Endodermal cell (in vitro differentiated cells): ENCODE measurements at regions not wholly inside any gene's neighbourhood (a gene's known extent, or its start where the extent isn't known, plus 50 kb on each side); places are given as distances from the start of the nearest gene placed in this dataset.

ENCODE experiments used
- DNase-seq: peaks from one replicate; pipeline ENCODE4 v3.0.0-alpha.2; 2017
- H3K27ac ChIP-seq: 2 replicates; pipeline ENCODE4 v1.5.1; 2013; ENCODE audit warnings: mild to moderate bottlenecking, low read depth, low read length, moderate library complexity
- H3K27me3 ChIP-seq: 2 replicates; pipeline ENCODE4 v1.6.1; 2013; ENCODE audit warnings: mild to moderate bottlenecking, low read length, moderate library complexity; ENCODE audit not compliant: insufficient read depth, control insufficient read depth, poor library complexity, severe bottlenecking
- H3K36me3 ChIP-seq: 2 replicates; pipeline ENCODE4 v1.7.0; 2013; ENCODE audit warnings: mild to moderate bottlenecking, low read length, moderate library complexity; ENCODE audit not compliant: control insufficient read depth, insufficient read depth
- H3K4me1 ChIP-seq: one replicate; pipeline ENCODE4 v1.7.0; 2013; ENCODE audit warnings: low read length; ENCODE audit not compliant: control insufficient read depth, insufficient read depth
- H3K4me3 ChIP-seq: 2 replicates; pipeline ENCODE4 v1.5.1; 2013; ENCODE audit warnings: mild to moderate bottlenecking, low read length, moderate library complexity
- H3K9ac ChIP-seq: 2 replicates; pipeline ENCODE4 v1.6.1; 2013; ENCODE audit warnings: mild to moderate bottlenecking, low read length, moderate library complexity; ENCODE audit not compliant: poor library complexity, severe bottlenecking; ENCODE audit errors: extremely low read depth
- H3K9me3 ChIP-seq: 2 replicates; pipeline ENCODE4 v1.6.1; 2013; ENCODE audit warnings: mild to moderate bottlenecking, low read length, moderate library complexity; ENCODE audit not compliant: control insufficient read depth
- H3K27ac Mint-ChIP-seq: 2 replicates; pipeline ENCODE4 v1.8.0; 2020; ENCODE audit warnings: mixed read lengths
- H3K27me3 Mint-ChIP-seq: 2 replicates; pipeline ENCODE4 v1.8.0; 2021; ENCODE audit warnings: mild to moderate bottlenecking, mixed read lengths; ENCODE audit not compliant: insufficient read depth
- H3K36me3 Mint-ChIP-seq: 2 replicates; pipeline ENCODE4 v1.8.0; 2020; ENCODE audit warnings: low read depth, mixed read lengths
- H3K4me1 Mint-ChIP-seq: 2 replicates; pipeline ENCODE4 v1.8.0; 2020; ENCODE audit warnings: mixed read lengths
- H3K4me3 Mint-ChIP-seq: 2 replicates; pipeline ENCODE4 v1.8.0; 2020; ENCODE audit warnings: mild to moderate bottlenecking, moderate library complexity, mixed read lengths
- H3K9me3 Mint-ChIP-seq: 2 replicates; pipeline ENCODE4 v1.8.0; 2020; ENCODE audit warnings: mild to moderate bottlenecking, mixed read lengths
- WGBS, 2 experiments: methylation state at CpG; one replicate each; pipeline versions ENCODE4 v1.1.5 to v1.1.7; 2013; ENCODE audit warnings: missing lambda C conversion rate in 2 of 2, mixed read lengths in 1 of 2; ENCODE audit not compliant: insufficient coverage in 1 of 2, insufficient read length in 1 of 2; 5-methylcytosine and 5-hydroxymethylcytosine counted together
- TF ChIP-seq, protein P1 (sequence below): fragments of 200-600 bp; sonication (generic); conservative IDR thresholded peaks from 2 replicates; pipeline ENCODE4 v1.5.0; 2021; ENCODE audit warnings: antibody characterized with exemption, mild to moderate bottlenecking

DNA sequence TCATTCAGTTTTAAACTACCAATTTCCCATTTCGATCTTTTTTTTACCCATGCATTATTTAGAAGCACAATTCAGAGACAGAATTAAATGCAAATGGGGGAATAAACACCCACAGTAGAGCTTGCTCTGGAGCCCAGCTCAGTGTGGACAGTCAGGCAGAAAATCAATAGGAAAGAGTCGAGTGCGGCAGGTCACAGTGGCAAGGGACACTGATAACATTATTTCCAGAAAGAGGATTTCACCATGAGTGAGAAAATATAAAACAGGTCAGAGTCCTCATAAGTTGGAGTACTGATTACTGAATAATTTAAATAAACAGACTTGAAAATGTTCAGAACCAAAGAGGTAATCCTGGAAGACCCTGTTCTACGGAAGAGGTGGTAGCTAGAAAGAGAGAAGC lies 532.5 kb downstream of the CCSER2 start:
- H3K4me1 ChIP-seq, result no peaks in the 10 kb centered on the region
- H3K9ac ChIP-seq, result no peak overlapping the region
- Mint-ChIP-seq H3K27ac (no peak overlapping the region), H3K9me3 (peaks cover 7% of the 10 kb centered on the region), H3K4me3 (no peak overlapping the region), H3K4me1 (peaks cover 11% of the 10 kb centered on the region), H3K27me3 (no peaks in the 10 kb centered on the region), H3K36me3 (no peaks in the 10 kb centered on the region)
- no peak for DNase-seq
- no peak overlapping the region for H3K4me3 ChIP-seq
- H3K36me3 ChIP-seq, result no peaks in the 10 kb centered on the region
- no peak overlapping the region for H3K27ac ChIP-seq
- H3K27me3 ChIP-seq, result no peaks in the 10 kb centered on the region
- peaks cover 3% of the 10 kb centered on the region for H3K9me3 ChIP-seq
- 96 to 100% methylated on average over 2 to 4 of the region's 4 CpGs for WGBS, 2 experiments
- TF ChIP-seq, protein P1, sequence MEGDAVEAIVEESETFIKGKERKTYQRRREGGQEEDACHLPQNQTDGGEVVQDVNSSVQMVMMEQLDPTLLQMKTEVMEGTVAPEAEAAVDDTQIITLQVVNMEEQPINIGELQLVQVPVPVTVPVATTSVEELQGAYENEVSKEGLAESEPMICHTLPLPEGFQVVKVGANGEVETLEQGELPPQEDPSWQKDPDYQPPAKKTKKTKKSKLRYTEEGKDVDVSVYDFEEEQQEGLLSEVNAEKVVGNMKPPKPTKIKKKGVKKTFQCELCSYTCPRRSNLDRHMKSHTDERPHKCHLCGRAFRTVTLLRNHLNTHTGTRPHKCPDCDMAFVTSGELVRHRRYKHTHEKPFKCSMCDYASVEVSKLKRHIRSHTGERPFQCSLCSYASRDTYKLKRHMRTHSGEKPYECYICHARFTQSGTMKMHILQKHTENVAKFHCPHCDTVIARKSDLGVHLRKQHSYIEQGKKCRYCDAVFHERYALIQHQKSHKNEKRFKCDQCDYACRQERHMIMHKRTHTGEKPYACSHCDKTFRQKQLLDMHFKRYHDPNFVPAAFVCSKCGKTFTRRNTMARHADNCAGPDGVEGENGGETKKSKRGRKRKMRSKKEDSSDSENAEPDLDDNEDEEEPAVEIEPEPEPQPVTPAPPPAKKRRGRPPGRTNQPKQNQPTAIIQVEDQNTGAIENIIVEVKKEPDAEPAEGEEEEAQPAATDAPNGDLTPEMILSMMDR, result no peak

DNA sequence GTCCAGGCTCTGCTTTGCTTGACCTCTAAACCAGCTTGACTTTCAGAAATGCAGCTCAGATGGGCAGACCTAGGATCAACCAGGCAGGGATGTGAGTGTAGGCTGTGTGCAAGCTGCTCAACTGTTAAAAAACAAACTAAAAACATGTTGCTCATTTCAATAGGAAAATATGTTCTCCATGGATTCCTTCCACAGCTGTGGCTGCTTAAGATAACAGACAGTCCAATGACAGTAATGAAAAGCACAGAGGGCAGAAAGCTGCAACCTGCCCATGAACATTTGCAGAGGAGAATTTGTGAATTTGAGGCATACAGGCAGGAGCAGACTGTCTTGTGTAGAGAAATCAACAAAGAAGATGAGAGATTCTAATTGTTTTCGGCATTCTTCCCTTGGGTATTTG lies 534.2 kb downstream of the CCSER2 start:
- no peak overlapping the region for H3K4me3 Mint-ChIP-seq
- no peaks in the 10 kb centered on the region for H3K27me3 Mint-ChIP-seq
- H3K27ac Mint-ChIP-seq, result no peak overlapping the region
- peaks cover 11% of the 10 kb centered on the region for H3K4me1 Mint-ChIP-seq
- H3K9ac ChIP-seq, result no peak overlapping the region
- TF ChIP-seq, protein P1, result no peak
- no peaks in the 10 kb centered on the region for H3K27me3 ChIP-seq
- peaks cover 5% of the 10 kb centered on the region for H3K9me3 Mint-ChIP-seq
- peaks cover 3% of the 10 kb centered on the region for H3K9me3 ChIP-seq
- no peak overlapping the region for H3K4me3 ChIP-seq
- no peaks in the 10 kb centered on the region for H3K36me3 ChIP-seq
- H3K4me1 ChIP-seq, result no peaks in the 10 kb centered on the region
- no peak for DNase-seq
- H3K36me3 Mint-ChIP-seq, result no peaks in the 10 kb centered on the region
- WGBS, 2 experiments, result 90% methylated on average over 1 of the region's 1 CpG; no CpG with 5 or more reads in 1 of the 2 experiments
- H3K27ac ChIP-seq, result no peak overlapping the region

DNA sequence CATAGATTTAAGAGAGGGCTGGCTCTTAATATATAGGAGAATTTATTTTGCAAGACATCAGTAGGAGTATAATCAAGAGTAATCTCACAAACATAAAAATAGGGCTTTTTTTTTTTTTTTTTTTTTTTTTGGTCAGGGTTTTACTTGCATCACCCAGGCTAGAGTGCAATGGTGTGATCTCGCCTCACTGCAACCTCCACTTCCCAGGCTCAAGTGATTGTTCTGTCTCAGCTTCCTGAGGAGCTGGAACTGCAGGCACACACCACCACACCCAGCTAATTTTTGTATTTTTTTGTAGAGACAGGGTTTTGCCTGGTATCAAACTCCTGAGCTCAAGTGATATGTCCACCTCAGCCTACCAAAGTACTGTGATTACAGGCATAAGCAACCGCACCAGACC lies 535.3 kb downstream of the CCSER2 start:
- TF ChIP-seq, protein P1, result no peak
- WGBS, 2 experiments, result 87% methylated on average over 2 of the region's 2 CpGs; no CpG with 5 or more reads in 1 of the 2 experiments
- peak overlapping the region; percentile 86 for H3K27ac Mint-ChIP-seq

More for the DNA sequence above, 535.3 kb downstream of the CCSER2 start:
- H3K36me3 Mint-ChIP-seq, result no peaks in the 10 kb centered on the region
- Histone ChIP-seq H3K9me3 (peaks cover 3% of the 10 kb centered on the region), H3K9ac (no peak overlapping the region), H3K4me3 (no peak overlapping the region), H3K4me1 (no peaks in the 10 kb centered on the region), H3K36me3 (no peaks in the 10 kb centered on the region), H3K27ac (no peak overlapping the region), H3K27me3 (no peaks in the 10 kb centered on the region)
- no peak for DNase-seq
- peaks cover 11% of the 10 kb centered on the region for H3K4me1 Mint-ChIP-seq
- no peak overlapping the region for H3K4me3 Mint-ChIP-seq
- H3K9me3 Mint-ChIP-seq, result peaks cover 5% of the 10 kb centered on the region
- H3K27me3 Mint-ChIP-seq, result no peaks in the 10 kb centered on the region
